ENCODE measurements at regions not wholly inside any gene's neighbourhood (a gene's known extent, or its start where the extent isn't known, plus 50 kb on each side); places are given as distances from the start of the nearest gene placed in this dataset.
"Not testable (repeated sequence)": the region's sequence is repeated elsewhere in the genome, so short reads cannot be mapped to it uniquely, and the experiment has no call there.

GRCh38 chr5:155826611-155827507 lies 500.1 kb upstream of the SGCD start:
- intact Hi-C loops (cut with DNase I) = loop anchor here (2.0 kb wide), 1 partner anchor 44 kb away; no protein-coding TSS in a partner anchor
- ATAC-seq (ENCODE audit: poor library complexity) = no peak
- DNase-seq = no peak

DNA sequence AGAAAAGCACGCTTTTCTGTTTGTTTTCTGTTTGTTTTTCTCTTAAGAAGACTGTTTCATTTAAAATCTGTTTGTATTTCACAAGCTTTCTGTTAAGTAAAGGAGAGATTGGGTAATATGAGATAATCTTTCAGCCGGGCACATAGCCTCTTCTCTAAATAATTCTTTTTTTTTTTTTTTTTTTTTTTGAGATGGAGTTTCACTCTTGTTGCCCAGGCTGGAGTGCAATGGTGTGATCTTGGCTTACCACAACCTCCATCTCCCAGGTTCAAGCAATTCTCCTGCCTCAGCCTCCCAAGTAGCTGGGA lies 499.5 kb upstream of the SGCD start:
- intact Hi-C loops (cut with DNase I) = loop anchor here (2.0 kb wide), 1 partner anchor 45 kb away; no protein-coding TSS in a partner anchor
- not testable (repeated sequence) for ATAC-seq (ENCODE audit: poor library complexity); DNase-seq

GRCh38 chr5:155827949-155828348 lies 499.0 kb upstream of the SGCD start:
- ATAC-seq (ENCODE audit: poor library complexity) (no peak), DNase-seq (no peak)
- intact Hi-C loops (cut with DNase I) = loop anchor here (2.0 kb wide), 1 partner anchor 45 kb away; no protein-coding TSS in a partner anchor

DNA sequence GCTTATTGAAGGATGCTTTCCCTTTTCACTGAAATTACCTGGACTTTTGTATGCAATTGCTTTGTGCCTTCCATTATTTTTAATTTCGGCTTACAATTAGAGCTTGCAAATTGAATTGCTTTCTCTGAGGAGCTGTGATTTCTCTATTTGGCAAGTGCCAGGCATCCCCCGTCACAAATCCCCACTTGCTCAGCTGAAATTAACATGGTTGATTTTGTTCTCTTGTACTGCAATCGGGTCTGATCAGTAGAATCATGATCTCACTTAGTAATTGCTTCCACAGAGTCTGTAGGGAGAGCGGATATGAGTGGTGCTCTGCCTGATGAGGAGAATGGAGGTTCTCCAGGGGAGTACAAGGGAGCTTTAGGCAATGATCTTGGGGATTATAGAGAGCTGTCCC lies 495.5 kb upstream of the SGCD start:
- intact Hi-C loops (cut with DNase I) = no loop called here
- DNase-seq (no peak), ATAC-seq (ENCODE audit: poor library complexity) (no peak)

GRCh38 chr5:155833287-155833686 lies 493.7 kb upstream of the SGCD start:
- ATAC-seq (ENCODE audit: poor library complexity) (no peak), DNase-seq (no peak)
- intact Hi-C loops (cut with DNase I) = no loop called here

DNA sequence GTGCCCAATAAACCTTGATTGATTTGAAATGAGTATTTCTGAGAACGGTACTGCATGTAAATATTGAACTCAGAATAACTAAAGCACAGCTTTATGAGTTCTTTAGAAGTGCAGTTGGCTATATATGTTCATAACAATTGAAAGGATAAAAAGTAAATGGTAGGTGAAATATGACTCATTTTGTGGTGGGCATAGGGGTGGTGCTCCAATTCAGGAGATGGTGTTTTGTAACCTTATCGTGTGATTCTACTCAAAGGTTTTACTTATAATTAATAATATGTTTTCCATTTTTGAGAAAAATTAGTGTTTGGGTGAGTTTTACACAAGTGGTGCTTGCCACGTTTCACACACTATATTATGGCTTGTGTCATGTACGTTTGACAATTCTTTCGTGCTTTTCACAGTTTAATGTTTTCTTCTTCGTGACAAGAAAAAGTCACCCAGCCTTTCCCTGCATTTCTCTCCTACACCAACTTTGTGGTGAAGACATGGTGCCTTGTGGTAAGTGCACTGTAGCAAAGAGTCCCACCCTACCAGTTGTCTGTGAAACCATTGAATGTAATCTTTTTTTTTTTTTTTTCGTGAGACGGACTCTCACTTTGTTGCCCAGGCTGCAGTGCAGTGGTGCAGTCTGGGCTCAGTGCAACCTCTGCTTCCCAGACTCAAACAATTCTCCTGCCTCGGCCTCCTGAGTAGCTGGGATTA lies 492.5 kb upstream of the SGCD start:
- no peak for ATAC-seq (ENCODE audit: poor library complexity)
- DNase-seq = no peak
- intact Hi-C loops (cut with DNase I) = no loop called here

- no peak for DNase-seq
- intact Hi-C loops (cut with DNase I) = no loop called here
- ATAC-seq (ENCODE audit: poor library complexity) = peak; percentile 30
Measured at GRCh38 chr5:155836089-155836803, 490.7 kb upstream of the SGCD start.

DNA sequence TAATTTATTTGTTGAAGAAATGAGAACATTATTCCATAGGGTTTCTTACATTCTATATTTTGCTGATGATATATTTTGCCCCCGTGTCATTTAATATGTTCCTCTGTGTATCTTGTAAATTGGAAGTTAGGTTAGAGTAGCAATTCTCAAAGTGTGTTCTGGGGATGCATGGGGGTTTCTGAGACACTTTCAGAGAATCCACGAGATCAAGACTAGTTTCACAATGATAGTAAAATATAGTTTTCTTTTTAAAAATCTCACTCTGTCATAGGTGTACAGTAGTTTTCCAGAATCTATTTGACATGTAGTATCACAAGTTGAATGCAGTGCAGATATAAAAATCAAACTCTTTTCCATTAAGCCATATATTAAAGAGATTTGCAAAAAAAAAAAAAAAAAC lies 488.6 kb upstream of the SGCD start:
- intact Hi-C loops (cut with DNase I) = no loop called here
- no peak for DNase-seq
- no peak for ATAC-seq (ENCODE audit: poor library complexity)

DNA sequence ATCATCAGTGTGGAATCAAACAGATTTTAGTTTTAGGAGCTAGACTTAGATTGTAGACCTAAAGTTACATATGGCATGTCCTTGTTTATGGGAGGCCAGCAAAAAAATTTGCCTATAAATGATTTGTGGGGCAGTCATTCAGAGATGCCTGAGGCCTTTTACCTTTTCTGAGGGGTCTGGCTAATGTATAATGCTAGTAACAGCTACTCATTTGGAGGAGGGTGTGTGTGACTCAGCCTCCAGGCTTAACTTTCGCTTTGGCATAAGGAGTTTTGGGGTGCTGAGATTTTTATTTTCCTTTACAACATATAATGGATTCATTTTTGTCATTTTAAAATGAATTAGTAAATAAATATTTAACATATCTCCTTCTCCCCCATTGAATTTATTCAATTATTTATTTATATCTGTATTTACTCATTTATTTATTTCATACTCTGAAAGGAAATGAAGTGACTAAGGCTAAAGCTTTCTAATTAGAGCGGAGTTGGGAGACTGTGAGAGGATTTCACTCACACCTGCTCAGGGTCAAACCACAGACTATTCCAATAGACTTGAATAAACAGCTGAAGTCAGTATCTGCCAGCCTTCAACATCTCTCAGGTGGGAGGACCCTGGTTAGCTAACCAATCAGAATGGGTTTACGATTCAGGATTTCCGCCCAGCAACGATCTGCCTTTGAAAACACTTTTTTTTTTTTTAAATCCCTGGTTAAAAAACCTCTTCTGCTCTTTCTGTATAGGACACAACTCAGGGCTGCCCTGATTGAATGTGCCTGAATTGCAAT lies 487.5 kb upstream of the SGCD start:
- intact Hi-C loops (cut with DNase I) = no loop called here
- DNase-seq (no peak), ATAC-seq (ENCODE audit: poor library complexity) (no peak)

DNA sequence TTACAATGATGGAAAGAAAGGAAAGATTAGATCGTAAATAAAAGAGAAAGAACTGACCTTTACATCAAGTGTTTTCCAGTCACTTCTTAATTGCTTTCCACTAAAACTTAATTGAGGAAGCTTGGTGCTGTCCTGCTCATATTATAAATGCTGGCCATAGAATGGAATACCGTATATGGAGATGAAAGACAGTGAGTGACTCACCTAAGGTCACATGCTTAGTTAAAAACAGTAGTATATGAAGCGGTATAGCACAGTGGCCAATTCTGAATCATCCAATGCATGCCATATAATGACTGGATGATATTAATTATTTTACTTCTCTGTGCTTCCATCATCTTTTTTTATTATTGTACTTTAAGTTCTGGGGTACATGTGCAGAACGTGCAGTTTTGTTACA lies 482.4 kb upstream of the SGCD start:
- no peak for DNase-seq
- no peak for ATAC-seq (ENCODE audit: poor library complexity)
- intact Hi-C loops (cut with DNase I) = no loop called here

GRCh38 chr5:155850370-155850769 lies 476.6 kb upstream of the SGCD start:
- intact Hi-C loops (cut with DNase I) = no loop called here
- no peak for DNase-seq

DNA sequence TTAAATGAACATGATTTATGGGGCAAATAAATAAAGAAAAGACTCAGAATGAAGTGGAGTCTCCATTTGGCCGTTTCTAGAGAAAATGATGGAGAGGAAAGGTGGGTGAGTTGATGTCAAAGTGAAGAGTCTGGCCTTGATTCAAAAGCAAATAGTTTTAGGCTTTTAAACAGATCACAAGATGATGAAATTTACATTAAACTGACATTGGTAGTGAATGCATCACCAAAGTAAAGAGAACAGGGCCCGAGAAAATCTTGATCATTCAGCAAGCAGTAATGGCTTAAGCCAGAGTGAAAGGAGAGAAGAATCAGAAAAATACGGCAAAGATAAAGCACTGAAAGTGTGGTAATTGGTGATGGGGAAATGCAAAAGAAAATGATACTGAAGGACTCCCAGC lies 460.0 kb upstream of the SGCD start:
- ATAC-seq (ENCODE audit: poor library complexity) (no peak), DNase-seq (no peak)
- intact Hi-C loops (cut with DNase I) = no loop called here

More at GRCh38 chr5:155850370-155850769, 476.6 kb upstream of the SGCD start:
- no peak for ATAC-seq (ENCODE audit: poor library complexity)

DNA sequence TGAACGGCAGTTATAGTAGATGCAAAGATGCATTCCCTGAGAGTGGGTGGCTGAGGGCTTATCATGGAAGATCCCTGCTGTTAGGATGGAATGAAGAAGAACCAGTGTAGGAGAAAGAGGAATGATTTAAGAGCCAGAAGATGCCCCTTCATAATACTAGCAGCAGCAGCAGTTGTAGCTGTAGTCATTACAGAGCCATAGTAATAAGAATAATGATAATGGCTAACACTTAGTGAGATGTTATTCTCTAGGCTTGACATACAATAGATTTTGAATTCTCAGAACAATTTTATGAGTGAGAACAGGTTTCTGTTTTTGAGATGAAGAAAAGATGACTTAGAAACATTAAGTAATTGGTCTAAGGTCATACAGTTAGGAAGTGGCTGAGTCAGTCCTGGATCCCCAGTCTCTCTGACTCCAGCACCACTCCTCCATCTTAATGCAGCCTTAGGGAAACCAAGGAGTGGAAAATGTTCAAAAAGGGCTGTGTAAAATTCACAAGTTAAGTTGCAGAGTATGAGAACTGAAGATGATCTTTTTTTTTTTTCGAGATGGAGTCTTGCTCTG lies 459.4 kb upstream of the SGCD start:
- intact Hi-C loops (cut with DNase I) = no loop called here
- DNase-seq (no peak), ATAC-seq (ENCODE audit: poor library complexity) (no peak)

DNA sequence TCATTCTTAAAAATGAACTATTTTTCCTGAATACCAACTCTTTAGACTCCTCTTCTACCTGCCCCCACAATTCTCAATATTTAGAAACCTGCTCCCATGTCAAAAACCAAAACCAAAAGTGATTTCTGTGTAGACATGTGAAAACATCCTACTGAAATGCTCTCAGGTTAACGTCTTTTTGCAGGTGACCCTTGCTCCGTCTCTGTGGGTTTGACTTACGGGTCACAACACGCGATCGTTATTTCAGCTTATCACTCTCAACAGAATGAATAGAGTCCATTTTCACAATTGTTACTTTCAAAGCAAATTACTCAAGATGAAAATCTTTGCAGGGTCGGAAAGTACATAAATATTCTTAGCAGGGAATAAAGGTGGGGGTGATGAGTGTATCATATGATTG lies 456.3 kb upstream of the SGCD start:
- DNase-seq (no peak), ATAC-seq (ENCODE audit: poor library complexity) (no peak)
- intact Hi-C loops (cut with DNase I) = no loop called here

- DNase-seq (no peak), ATAC-seq (ENCODE audit: poor library complexity) (peak; percentile 49)
- intact Hi-C loops (cut with DNase I) = no loop called here
Measured at GRCh38 chr5:155871623-155872022, 455.3 kb upstream of the SGCD start.

DNA sequence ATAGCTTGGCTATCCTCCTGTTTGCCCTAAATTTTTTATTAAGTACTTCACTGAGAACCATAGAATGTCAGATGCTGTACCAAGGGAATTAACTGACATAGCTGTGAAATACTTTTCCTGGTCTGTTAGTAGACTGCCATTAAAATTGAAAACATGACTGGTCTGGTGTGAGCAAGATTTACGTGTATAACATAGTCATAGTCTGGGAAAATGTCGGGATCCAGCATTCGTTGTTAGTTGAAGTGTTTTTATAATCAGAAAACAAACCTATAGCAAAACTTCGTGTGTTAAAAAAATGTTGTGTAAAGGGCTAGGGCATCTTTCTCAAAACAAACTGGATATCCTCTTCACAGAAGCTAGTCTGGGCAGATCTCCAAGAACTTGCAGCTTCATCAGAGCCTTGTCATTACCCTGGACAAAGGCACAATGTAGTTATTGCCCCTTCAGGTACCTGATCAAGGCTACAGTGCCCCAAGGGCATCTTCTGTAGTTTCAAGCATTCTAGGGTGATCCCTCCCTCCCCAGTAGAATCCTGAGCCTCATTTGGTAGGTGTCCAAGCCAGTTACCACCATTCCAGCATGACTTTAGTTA lies 454.2 kb upstream of the SGCD start:
- no peak for DNase-seq
- peak; percentile 39 for ATAC-seq (ENCODE audit: poor library complexity)
- intact Hi-C loops (cut with DNase I) = no loop called here

GRCh38 chr5:155878991-155879575 lies 447.9 kb upstream of the SGCD start:
- intact Hi-C loops (cut with DNase I) = no loop called here
- ATAC-seq (ENCODE audit: poor library complexity) (no peak), DNase-seq (no peak)

- ATAC-seq (ENCODE audit: poor library complexity) (no peak), DNase-seq (no peak)
- intact Hi-C loops (cut with DNase I) = no loop called here
Measured at GRCh38 chr5:155884041-155884440, 442.9 kb upstream of the SGCD start.
